SKM-1 (cell line): ENCODE measurements at regions not wholly inside any gene's neighbourhood (a gene's known extent, or its start where the extent isn't known, plus 50 kb on each side); places are given as distances from the start of the nearest gene placed in this dataset.

Experiments used
- DNase-seq: peaks from one replicate; lab custom pipeline; 2025; ENCODE audit not compliant: unreplicated experiment; lab: John Stamatoyannopoulos, UW

- no peak for DNase-seq
Measured at GRCh38 chr7:68491523-68492358, 1106.5 kb upstream of the AUTS2 start.

- DNase-seq, result no peak
Measured at GRCh38 chr7:68492359-68492690, 1106.0 kb upstream of the AUTS2 start.

DNA sequence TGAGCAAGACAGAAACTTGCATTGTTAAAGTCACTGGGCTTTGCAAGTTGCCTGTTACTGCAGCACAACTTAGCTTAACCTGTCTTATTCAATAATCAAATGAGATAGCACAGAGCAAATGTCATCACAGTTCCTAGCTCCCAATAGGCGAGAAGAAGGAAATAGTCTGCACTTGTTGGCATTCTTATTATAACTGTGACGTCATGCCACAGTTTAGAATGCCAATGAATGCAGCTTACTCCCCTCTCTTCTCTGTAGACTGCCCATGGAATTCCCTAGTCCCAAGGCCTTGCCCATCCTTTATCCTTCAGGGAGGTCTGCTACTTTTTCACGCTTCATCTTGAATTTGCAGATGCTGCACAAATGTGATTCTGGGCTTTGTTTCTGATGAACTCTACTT, 1094.9 kb upstream of the AUTS2 start:
- no peak for DNase-seq

DNA sequence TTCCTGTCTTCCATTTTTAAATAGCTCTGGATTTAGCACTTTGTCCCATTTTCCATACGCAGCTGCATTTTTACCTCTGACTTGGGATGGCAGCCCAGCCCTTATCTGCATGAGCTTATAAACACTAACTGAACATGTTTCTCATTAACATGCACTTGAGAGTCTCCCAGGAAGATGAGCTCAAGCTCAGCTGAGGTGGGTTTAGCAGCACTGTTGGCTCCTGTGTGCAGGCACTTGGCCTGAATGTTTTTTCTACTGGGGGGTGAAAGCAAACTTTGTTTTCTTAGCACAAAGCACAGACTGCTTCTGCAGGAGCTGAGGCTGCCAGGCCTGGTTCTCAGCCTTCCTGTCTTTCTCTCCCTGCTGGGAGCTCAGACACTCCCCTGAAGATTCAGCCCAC, 1093.6 kb upstream of the AUTS2 start:
- no peak for DNase-seq

DNA sequence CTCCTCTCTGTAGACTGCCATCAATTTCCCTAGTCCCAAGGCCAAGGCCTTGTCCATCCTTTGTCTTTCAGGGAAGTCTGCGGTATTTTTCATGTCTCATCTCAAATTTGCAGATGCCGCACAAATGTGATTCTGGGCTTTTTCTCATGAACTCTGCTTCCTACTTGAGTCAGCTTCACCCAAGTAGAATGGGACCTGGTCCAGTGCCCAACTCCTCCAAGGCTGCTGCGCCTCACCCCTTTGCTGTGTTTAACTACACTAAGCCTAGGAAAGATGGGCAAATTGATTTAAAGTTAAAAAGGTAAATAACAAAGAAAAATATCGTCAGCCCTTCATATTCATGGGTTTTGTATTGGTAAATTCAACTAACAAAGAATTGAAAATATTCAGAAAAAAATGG, 1092.6 kb upstream of the AUTS2 start:
- DNase-seq, result no peak

DNA sequence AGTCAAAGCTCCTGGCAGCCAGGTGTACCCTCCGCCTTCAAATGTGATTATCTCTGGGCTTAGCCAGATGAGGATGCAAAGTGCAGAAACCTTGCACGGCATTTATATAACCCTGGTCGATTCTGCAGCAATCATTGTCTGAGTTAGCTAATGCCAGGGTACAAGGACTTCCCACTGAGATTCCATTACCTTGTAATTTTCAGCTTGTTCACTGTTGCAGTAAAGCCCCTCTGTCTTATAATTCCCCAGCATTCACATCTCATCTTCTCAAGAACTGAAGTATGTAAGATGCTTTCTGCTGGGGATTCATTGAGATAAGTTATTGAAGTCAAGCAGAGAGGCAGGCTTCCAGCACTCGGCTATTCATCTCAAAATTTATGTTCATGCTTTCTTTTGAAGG, 1090.6 kb upstream of the AUTS2 start:
- no peak for DNase-seq

GRCh38 chr7:68509054-68509453, 1089.2 kb upstream of the AUTS2 start:
- no peak for DNase-seq

GRCh38 chr7:68509603-68510002, 1088.7 kb upstream of the AUTS2 start:
- DNase-seq, result no peak

DNA sequence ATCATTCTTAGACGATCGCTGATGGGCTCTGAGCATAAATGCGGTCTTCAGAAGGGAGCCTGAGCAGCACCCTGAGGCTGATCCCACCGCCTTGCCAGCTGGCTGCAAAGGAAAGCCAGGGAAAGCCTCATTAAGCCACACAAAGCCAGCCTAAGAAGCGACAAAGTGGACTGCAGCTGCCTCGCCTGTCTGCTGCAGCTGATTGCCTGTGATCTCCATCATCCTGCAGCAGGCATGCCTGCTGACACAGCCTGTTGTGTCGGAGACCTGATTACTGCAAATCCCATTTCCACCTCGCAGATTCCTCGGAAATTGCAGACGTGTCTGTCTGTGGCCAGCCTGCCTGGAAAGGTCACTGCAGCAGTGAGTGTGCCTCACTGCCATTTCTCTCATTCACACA, 1087.0 kb upstream of the AUTS2 start:
- DNase-seq, result no peak

GRCh38 chr7:68512466-68512865, 1085.8 kb upstream of the AUTS2 start:
- no peak for DNase-seq

DNA sequence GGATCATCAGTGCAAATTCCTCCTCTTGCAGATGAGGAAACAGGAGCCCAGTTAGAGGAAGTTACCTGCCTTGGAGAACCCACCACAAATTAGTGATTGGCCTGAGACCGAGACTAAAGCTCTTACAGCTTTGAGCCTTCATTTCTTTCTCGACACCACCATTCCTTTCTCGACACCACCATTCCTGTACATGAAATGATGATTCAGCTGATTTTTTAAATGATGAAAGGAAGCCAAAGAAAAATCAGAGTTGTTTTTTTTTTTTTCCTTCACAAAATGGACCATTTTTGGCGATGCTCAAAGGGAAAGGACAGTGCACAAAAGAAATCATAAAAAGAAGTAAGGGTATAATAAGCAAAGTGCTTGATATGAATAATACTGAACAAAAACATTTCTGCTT, 1080.2 kb upstream of the AUTS2 start:
- DNase-seq, result no peak

DNA sequence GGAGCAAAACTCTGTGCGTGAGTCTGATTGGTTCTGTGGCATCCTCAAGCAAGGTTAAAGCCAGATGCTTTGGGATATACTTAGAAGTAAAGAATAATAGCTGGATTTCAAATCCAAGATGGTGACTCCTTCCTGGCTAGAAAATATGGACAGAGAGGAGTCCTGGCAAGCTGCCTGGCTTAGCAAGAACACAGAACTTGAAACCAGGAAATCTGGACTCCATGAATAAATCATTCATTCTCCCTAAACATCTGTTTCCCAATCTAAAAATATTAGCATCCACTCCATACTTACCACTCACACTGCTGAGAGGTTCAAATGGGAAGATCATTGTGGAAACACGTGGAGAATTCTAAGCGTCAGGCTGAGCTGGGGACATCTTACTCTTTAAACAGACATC, 1074.1 kb upstream of the AUTS2 start:
- DNase-seq, result no peak

- DNase-seq, result no peak
Measured at GRCh38 chr7:68529221-68529620, 1069.1 kb upstream of the AUTS2 start.

DNA sequence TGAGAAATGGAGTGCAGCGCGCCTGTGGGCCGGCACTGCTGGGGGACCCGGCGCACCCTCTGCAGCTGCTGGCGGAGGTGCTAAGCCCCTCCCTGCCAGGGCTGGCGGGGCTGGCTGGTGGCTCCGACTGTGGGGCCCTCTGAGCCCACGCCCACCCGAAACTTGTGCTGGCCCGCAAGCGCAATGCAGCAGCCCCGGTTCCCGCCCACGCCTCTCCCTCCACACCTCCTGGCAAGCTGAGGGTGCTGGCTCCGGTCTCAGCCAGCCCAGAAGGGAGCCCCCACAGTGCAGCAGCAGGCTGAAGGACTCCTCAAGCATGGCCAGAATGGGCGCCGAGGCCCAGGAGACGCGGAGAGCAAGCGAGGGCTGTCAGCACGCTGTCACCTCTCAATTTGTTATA, 1063.0 kb upstream of the AUTS2 start:
- DNase-seq, result no peak

DNA sequence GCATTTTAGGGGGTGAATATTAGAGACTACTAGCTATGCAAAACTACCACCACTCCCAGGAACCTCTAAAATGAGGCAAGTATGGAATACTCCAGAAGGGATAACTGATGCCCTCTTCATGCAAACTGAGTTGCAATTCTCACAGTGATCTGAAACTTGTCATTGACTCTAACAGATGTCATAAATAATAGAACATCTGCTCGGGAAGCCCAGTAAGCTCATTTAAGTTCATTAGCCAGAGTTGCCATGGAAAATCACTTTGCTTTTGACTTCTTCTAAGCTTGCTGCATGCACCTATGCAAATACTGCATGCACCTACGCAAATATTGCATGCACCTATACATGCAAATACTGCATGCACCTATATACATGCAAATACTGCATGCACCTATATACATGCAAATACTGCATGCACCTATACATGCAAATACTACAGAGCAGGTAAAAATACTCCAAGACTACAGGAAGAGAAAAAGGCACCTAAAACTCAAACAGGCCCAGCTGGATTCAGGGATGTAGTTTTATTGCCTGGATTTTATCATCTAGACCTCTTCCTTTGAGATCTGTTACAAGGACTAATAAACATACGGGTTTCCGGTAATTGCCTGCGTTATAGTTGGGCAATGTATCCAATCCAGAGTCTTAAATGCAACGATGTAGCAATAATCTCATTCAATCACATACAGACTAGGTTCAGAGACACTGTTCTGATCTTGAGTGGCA, 1061.1 kb upstream of the AUTS2 start:
- no peak for DNase-seq

- no peak for DNase-seq
Measured at GRCh38 chr7:68537774-68538071, 1060.6 kb upstream of the AUTS2 start.

- DNase-seq, result no peak
Measured at GRCh38 chr7:68542831-68543230, 1055.4 kb upstream of the AUTS2 start.

GRCh38 chr7:68544851-68545250, 1053.4 kb upstream of the AUTS2 start:
- no peak for DNase-seq

DNA sequence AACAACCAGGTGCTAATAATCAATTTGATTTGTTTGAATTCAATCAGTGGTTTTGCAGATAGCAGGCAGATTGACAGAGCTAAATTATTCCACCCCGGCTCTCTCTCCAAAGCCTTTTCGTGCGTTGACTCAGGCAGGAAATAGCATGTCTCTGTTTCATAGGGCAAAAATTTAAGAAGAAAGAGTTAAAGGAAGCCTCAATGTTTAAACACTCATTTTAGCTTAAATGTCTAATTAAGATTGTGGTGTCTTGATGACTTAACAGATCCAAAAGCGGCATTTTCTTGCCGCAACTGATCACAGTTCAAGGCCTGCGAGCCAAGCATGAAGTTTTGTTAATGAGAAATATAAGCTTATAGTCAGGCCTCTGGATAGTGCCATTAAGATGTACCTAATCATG, 1051.1 kb upstream of the AUTS2 start:
- DNase-seq, result no peak

- DNase-seq, result no peak
Measured at GRCh38 chr7:68547799-68548198, 1050.5 kb upstream of the AUTS2 start.

DNA sequence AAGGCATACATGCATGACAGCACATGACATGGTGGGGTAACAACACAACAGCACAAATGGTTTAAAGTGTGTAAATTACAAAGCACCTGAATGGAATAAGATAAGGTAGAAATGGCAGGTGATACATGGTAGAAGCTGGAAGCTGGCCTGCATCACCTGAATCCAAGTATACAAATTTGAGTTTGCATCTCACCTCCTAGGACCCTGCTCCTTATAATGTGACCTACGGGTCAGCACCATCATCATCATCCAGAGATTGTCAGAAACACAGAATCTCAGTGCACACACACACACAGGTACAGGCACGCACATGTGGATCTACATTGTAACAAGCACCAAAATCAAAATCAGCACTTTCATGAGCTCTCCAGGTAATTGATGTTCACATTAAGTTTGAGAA, 1048.2 kb upstream of the AUTS2 start:
- DNase-seq, result no peak

GRCh38 chr7:68550635-68551034, 1047.6 kb upstream of the AUTS2 start:
- DNase-seq, result no peak

DNA sequence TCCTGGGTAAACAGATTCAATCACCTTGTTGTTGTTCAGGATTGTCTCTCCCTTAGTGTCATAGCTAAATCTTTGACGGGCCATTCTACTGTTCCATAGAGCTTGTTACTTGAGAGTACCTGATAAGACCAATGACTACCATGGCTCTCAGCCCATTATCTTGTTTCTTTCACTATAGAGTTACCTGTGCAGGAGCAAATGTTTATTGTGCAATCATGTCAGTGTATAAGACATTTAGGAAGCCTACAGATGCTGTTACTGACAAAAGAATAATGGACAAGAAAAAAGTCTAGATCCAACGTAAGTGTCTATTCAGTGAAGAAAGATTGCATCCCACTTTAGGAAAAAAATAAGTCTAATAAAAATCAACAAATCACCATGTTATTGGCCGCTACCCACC, 1041.7 kb upstream of the AUTS2 start:
- no peak for DNase-seq
